DOHH2 (cell line): ENCODE measurements at regions not wholly inside any gene's neighbourhood (a gene's known extent, or its start where the extent isn't known, plus 50 kb on each side); places are given as distances from the start of the nearest gene placed in this dataset.

Source experiments
- CTCF ChIP-seq: fragments of 200-600 bp; sonication (generic); IDR thresholded peaks from one replicate; pipeline ENCODE4 v1.5.1; 2014; ENCODE audit warnings: antibody characterized with exemption, mild to moderate bottlenecking, low read depth, low read length; ENCODE audit not compliant: poor library complexity, severe bottlenecking
- EZH2phosphoT487 ChIP-seq: fragments of 200-600 bp; sonication (generic); IDR thresholded peaks from 2 replicates; pipeline ENCODE4 v1.6.1; 2017; ENCODE audit warnings: borderline replicate concordance, mild to moderate bottlenecking, antibody characterized with exemption, low read length, moderate library complexity, mixed read lengths

DNA sequence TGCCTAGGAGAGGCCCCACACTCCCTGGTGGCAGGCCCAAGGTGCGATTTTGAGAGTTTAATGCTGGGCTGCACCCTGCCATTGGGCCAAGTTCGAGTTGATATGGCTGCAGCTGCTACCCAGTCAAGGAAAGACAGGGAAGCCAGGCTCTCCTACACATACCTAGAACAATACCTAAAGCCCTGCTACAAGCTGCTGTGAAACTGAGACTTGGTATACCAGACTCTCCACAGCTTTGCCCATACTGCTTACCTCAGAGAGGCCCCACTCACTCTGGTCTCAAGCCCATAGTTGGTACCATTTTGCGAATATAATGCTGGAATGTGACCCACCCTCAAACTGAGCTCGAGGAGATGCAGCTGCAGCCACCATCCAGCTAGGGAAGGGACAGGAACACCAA, 147.7 kb upstream of the MAGEB2 start:
- TF ChIP-seq CTCF (no peak), EZH2phosphoT487 (no peak)
